ENCODE measurements at regions not wholly inside any gene's neighbourhood (a gene's known extent, or its start where the extent isn't known, plus 50 kb on each side); places are given as distances from the start of the nearest gene placed in this dataset.

GRCh38 chr20:59406446-59406845, 106.0 kb downstream of the EDN3 start:
- Histone ChIP-seq H3K27me3 (replicated peaks; ENCODE audit: insufficient read depth) (peaks cover 28% of the 10 kb centered on the region), H3K4me1 (ENCODE audit: insufficient read depth) (no peaks in the 10 kb centered on the region), H3K27ac (no peak overlapping the region), H3K9ac (no peak overlapping the region), H3K4me2 (ENCODE audit: unreplicated experiment) (no peak overlapping the region), H3F3A (ENCODE audit: insufficient read depth) (no peaks in the 10 kb centered on the region), H3K36me3 (ENCODE audit: low read depth) (no peaks in the 10 kb centered on the region), H3K79me2 (ENCODE audit: insufficient read depth) (no peaks in the 10 kb centered on the region), H3K9me3 (ENCODE audit: low read depth) (no peaks in the 10 kb centered on the region), H3K9me2 (ENCODE audit: insufficient read depth) (no peaks in the 10 kb centered on the region), H2AFZ (no peak overlapping the region), H3K4me3 (no peak overlapping the region), H4K20me1 (ENCODE audit: insufficient read depth) (no peaks in the 10 kb centered on the region)
- TF ChIP-seq EZH2 (IDR thresholded peaks at IDR 0.05; ENCODE audit: insufficient read depth, poor library complexity, severe bottlenecking), result no peak
- no peak for TF ChIP-seq EZH2phosphoT487 (IDR thresholded peaks at IDR 0.05; ENCODE audit: insufficient read depth, low read depth)
- DNase-seq, result no peak
- WGBS, 2 experiments (ENCODE audit: low coverage in 1 of 2, low lambda C conversion rate in 2 of 2, missing lambda C conversion rate in 2 of 2), result 29 to 33% methylated on average over 4 of the region's 4 CpGs
- in situ Hi-C loops (cut with MboI), result no loop called here

DNA sequence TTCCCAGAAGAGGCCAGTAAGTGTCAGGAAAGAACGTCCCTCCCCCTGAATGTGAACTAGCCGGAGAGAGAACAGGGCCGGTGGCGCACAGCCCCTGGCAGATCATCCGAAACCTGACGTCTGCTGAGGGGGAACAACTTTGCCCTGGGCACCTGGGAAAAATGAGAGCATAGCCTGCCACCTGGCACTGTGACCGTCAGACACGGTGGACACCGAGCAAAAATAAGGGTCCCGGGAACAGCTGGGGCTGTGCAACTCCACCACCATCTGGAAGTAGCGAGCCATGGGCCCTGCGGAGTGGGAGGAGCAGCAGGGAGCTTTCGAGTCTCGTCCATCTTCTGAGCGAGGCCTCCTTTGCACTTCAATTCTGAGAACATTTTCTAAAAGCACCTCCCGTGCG, 110.8 kb downstream of the EDN3 start:
- H3K9me3 ChIP-seq (ENCODE audit: low read depth), result no peaks in the 10 kb centered on the region
- H3F3A ChIP-seq (ENCODE audit: insufficient read depth), result no peaks in the 10 kb centered on the region
- H3K9me2 ChIP-seq (ENCODE audit: insufficient read depth), result no peaks in the 10 kb centered on the region
- no peaks in the 10 kb centered on the region for H3K36me3 ChIP-seq (ENCODE audit: low read depth)
- no peak overlapping the region for H3K4me2 ChIP-seq (ENCODE audit: unreplicated experiment)
- 51 to 55% methylated on average over 17 of the region's 17 CpGs for WGBS, 2 experiments (ENCODE audit: low coverage in 1 of 2, low lambda C conversion rate in 2 of 2, missing lambda C conversion rate in 2 of 2)
- H3K4me1 ChIP-seq (ENCODE audit: insufficient read depth), result no peaks in the 10 kb centered on the region
- no peak for TF ChIP-seq EZH2 (IDR thresholded peaks at IDR 0.05; ENCODE audit: insufficient read depth, poor library complexity, severe bottlenecking)
- no peak for TF ChIP-seq EZH2phosphoT487 (IDR thresholded peaks at IDR 0.05; ENCODE audit: insufficient read depth, low read depth)
- no peak overlapping the region for H3K27ac ChIP-seq
- H3K27me3 ChIP-seq (replicated peaks; ENCODE audit: insufficient read depth), result no peaks in the 10 kb centered on the region; the same call in 1 of the 2 replicates
- H2AFZ ChIP-seq, result no peak overlapping the region
- H3K79me2 ChIP-seq (ENCODE audit: insufficient read depth), result no peaks in the 10 kb centered on the region
- no peak overlapping the region for H3K4me3 ChIP-seq
- H3K9ac ChIP-seq, result no peak overlapping the region
- DNase-seq, result no peak
- in situ Hi-C loops (cut with MboI), result no loop called here
- no peaks in the 10 kb centered on the region for H4K20me1 ChIP-seq (ENCODE audit: insufficient read depth)

DNA sequence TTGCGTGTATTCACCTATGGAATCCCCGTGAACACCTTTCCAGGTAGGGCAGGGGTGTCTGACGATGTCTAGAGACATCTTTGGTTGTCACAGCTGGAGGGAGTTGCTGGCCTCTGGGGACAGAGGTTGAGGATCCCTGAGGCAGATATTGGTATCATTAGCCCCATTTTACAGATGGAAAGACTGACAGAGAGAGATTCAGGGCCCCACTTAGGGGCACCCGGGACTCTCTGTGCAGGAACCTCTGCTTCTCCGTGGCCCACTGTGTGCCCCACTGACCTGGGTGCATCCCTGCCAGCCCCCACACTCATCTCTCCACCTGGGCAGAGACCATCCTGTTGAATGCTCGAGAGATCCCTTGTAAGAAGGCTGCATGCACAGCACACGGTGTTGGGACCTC, 111.2 kb downstream of the EDN3 start:
- no peak overlapping the region for H2AFZ ChIP-seq
- H3K9me2 ChIP-seq (ENCODE audit: insufficient read depth), result no peaks in the 10 kb centered on the region
- H3K4me3 ChIP-seq, result no peak overlapping the region
- 26 to 33% methylated on average over 7 of the region's 7 CpGs for WGBS, 2 experiments (ENCODE audit: low coverage in 1 of 2, low lambda C conversion rate in 2 of 2, missing lambda C conversion rate in 2 of 2)
- H3K9ac ChIP-seq, result no peak overlapping the region
- no peak for DNase-seq
- H3K79me2 ChIP-seq (ENCODE audit: insufficient read depth), result no peaks in the 10 kb centered on the region
- H3K36me3 ChIP-seq (ENCODE audit: low read depth), result no peaks in the 10 kb centered on the region
- no peak for TF ChIP-seq EZH2phosphoT487 (IDR thresholded peaks at IDR 0.05; ENCODE audit: insufficient read depth, low read depth)
- no peak for TF ChIP-seq EZH2 (IDR thresholded peaks at IDR 0.05; ENCODE audit: insufficient read depth, poor library complexity, severe bottlenecking)
- H3K4me2 ChIP-seq (ENCODE audit: unreplicated experiment), result no peak overlapping the region
- no peaks in the 10 kb centered on the region for H3F3A ChIP-seq (ENCODE audit: insufficient read depth)
- in situ Hi-C loops (cut with MboI), result no loop called here
- H3K4me1 ChIP-seq (ENCODE audit: insufficient read depth), result no peaks in the 10 kb centered on the region
- no peaks in the 10 kb centered on the region; the same call in 1 of the 2 replicates for H3K27me3 ChIP-seq (replicated peaks; ENCODE audit: insufficient read depth)
- H3K27ac ChIP-seq, result no peak overlapping the region
- no peaks in the 10 kb centered on the region for H3K9me3 ChIP-seq (ENCODE audit: low read depth)
- H4K20me1 ChIP-seq (ENCODE audit: insufficient read depth), result no peaks in the 10 kb centered on the region

DNA sequence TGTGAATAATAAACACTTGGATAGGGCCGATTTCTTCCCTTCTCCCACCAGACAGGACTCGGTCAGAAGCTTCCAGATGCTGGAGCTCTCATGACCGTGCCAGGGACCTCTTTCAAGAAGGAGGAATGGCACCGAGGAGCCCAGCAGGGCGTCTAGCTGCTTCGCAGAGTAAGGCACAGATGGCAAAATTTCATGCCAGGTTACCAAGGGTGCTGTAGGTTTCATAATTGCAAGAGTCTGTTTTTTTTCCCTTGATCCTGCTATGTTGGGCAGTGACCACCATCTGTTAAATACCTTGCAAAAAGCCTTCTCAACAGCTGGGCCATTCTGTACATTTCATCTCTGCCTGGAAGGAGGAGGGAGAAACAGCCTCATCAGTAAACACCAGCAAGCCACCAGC, 111.8 kb downstream of the EDN3 start:
- no peaks in the 10 kb centered on the region for H3K36me3 ChIP-seq (ENCODE audit: low read depth)
- no peaks in the 10 kb centered on the region for H3K27me3 ChIP-seq (replicated peaks; ENCODE audit: insufficient read depth)
- H3K9me3 ChIP-seq (ENCODE audit: low read depth), result no peaks in the 10 kb centered on the region
- no peak overlapping the region for H3K4me2 ChIP-seq (ENCODE audit: unreplicated experiment)
- in situ Hi-C loops (cut with MboI), result no loop called here
- 21% methylated on average over 6 of the region's 6 CpGs for WGBS, 2 experiments (ENCODE audit: low coverage in 1 of 2, low lambda C conversion rate in 2 of 2, missing lambda C conversion rate in 2 of 2)
- H3K9me2 ChIP-seq (ENCODE audit: insufficient read depth), result no peaks in the 10 kb centered on the region
- no peaks in the 10 kb centered on the region for H3K79me2 ChIP-seq (ENCODE audit: insufficient read depth)
- H2AFZ ChIP-seq, result no peak overlapping the region
- H3K9ac ChIP-seq, result no peak overlapping the region
- no peaks in the 10 kb centered on the region for H3F3A ChIP-seq (ENCODE audit: insufficient read depth)
- H3K27ac ChIP-seq, result no peak overlapping the region
- DNase-seq, result no peak
- H4K20me1 ChIP-seq (ENCODE audit: insufficient read depth), result no peaks in the 10 kb centered on the region
- no peaks in the 10 kb centered on the region for H3K4me1 ChIP-seq (ENCODE audit: insufficient read depth)
- no peak overlapping the region for H3K4me3 ChIP-seq
- TF ChIP-seq EZH2phosphoT487 (IDR thresholded peaks at IDR 0.05; ENCODE audit: insufficient read depth, low read depth) (no peak), EZH2 (IDR thresholded peaks at IDR 0.05; ENCODE audit: insufficient read depth, poor library complexity, severe bottlenecking) (no peak)

GRCh38 chr20:59412875-59413284, 112.5 kb downstream of the EDN3 start:
- in situ Hi-C loops (cut with MboI), result no loop called here
- no peak for DNase-seq
- Histone ChIP-seq H3K4me1 (ENCODE audit: insufficient read depth) (no peaks in the 10 kb centered on the region), H3K4me2 (ENCODE audit: unreplicated experiment) (no peak overlapping the region), H4K20me1 (ENCODE audit: insufficient read depth) (no peaks in the 10 kb centered on the region), H2AFZ (no peak overlapping the region), H3K79me2 (ENCODE audit: insufficient read depth) (no peaks in the 10 kb centered on the region), H3K27me3 (replicated peaks; ENCODE audit: insufficient read depth) (no peaks in the 10 kb centered on the region), H3F3A (ENCODE audit: insufficient read depth) (no peaks in the 10 kb centered on the region), H3K9me3 (ENCODE audit: low read depth) (no peaks in the 10 kb centered on the region), H3K27ac (no peak overlapping the region), H3K4me3 (no peak overlapping the region), H3K9me2 (ENCODE audit: insufficient read depth) (no peaks in the 10 kb centered on the region), H3K9ac (no peak overlapping the region), H3K36me3 (ENCODE audit: low read depth) (no peaks in the 10 kb centered on the region)
- TF ChIP-seq EZH2 (IDR thresholded peaks at IDR 0.05; ENCODE audit: insufficient read depth, poor library complexity, severe bottlenecking), result no peak
- TF ChIP-seq EZH2phosphoT487 (IDR thresholded peaks at IDR 0.05; ENCODE audit: insufficient read depth, low read depth), result no peak
- WGBS, 2 experiments (ENCODE audit: low coverage in 1 of 2, low lambda C conversion rate in 2 of 2, missing lambda C conversion rate in 2 of 2), result 34 to 35% methylated on average over 6 of the region's 6 CpGs
